Mesothelial cell of epicardium (in vitro differentiated cells): ENCODE measurements at regions not wholly inside any gene's neighbourhood (a gene's known extent, or its start where the extent isn't known, plus 50 kb on each side); places are given as distances from the start of the nearest gene placed in this dataset.

Source experiments
- DNase-seq, 2 experiments: peaks; one replicate each; pipeline ENCODE4 v3.0.0; 2021; ENCODE audit warnings: low spot score in 2 of 2; ENCODE audit not compliant: unreplicated experiment in 2 of 2
- H3K27ac Mint-ChIP-seq: 2 replicates; pipeline ENCODE4 v1.8.0; 2021; ENCODE audit warnings: mixed read lengths
- H3K27me3 Mint-ChIP-seq: 2 replicates; pipeline ENCODE4 v1.8.0; 2021; ENCODE audit warnings: low read depth, mixed read lengths
- H3K36me3 Mint-ChIP-seq: 2 replicates; pipeline ENCODE4 v1.8.0; 2021; ENCODE audit warnings: mixed read lengths
- H3K4me1 Mint-ChIP-seq: 2 replicates; pipeline ENCODE4 v1.8.0; 2021; ENCODE audit warnings: mixed read lengths
- H3K4me3 Mint-ChIP-seq: 2 replicates; pipeline ENCODE4 v1.8.0; 2021; ENCODE audit warnings: mild to moderate bottlenecking, moderate library complexity, mixed read lengths
- H3K9me3 Mint-ChIP-seq: 2 replicates; pipeline ENCODE4 v1.8.0; 2021; ENCODE audit warnings: mixed read lengths
- TF ChIP-seq, protein P1 (sequence below): fragments of 200-600 bp; sonication (generic); IDR thresholded peaks from one replicate; pipeline ENCODE4 v1.5.0; 2021; ENCODE audit warnings: antibody characterized with exemption; ENCODE audit not compliant: unreplicated experiment

DNA sequence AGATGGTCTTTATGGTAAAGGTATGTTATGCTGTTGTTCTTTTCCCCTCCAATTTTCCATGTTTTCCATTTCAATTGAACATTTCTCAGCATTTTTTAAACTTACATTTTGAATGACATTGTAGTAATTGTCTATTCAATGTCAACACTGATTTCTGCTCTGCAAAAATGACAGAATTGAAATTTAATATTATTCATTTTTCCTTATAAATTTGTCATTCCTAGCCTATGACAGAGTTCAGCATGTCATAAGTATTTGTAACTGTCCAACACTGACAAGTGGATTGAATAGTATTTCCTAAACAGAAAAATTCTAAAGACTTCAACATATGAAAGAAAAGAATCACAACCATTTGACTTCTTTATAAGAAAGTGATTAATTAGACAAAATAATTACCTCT is 1478.3 kb upstream of the CDH6 start:
- no peak for DNase-seq
- Mint-ChIP-seq H3K9me3 (no peaks in the 10 kb centered on the region), H3K4me3 (no peak overlapping the region), H3K4me1 (no peaks in the 10 kb centered on the region), H3K27ac (no peak overlapping the region), H3K27me3 (no peaks in the 10 kb centered on the region), H3K36me3 (no peaks in the 10 kb centered on the region)
- TF ChIP-seq, protein P1, sequence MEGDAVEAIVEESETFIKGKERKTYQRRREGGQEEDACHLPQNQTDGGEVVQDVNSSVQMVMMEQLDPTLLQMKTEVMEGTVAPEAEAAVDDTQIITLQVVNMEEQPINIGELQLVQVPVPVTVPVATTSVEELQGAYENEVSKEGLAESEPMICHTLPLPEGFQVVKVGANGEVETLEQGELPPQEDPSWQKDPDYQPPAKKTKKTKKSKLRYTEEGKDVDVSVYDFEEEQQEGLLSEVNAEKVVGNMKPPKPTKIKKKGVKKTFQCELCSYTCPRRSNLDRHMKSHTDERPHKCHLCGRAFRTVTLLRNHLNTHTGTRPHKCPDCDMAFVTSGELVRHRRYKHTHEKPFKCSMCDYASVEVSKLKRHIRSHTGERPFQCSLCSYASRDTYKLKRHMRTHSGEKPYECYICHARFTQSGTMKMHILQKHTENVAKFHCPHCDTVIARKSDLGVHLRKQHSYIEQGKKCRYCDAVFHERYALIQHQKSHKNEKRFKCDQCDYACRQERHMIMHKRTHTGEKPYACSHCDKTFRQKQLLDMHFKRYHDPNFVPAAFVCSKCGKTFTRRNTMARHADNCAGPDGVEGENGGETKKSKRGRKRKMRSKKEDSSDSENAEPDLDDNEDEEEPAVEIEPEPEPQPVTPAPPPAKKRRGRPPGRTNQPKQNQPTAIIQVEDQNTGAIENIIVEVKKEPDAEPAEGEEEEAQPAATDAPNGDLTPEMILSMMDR: no peak

DNA sequence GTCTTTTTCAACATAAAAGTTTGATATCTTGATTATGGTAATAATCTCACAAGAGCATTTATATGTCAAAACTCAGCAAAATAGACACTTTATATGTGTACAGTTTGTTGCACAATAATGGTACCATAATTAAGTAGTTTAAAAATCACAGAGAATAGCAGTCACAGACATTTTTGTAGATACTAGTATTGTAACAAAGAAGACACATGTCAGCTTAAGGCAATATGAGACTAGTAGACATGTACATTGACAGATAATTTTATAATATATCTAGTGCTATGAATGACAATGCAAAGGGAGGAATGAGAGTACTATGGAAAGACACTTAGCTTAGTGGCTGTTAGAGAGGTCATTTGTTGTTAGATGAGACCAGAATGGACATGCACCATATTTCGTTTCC is 1490.6 kb upstream of the CDH6 start:
- H3K36me3 Mint-ChIP-seq: no peaks in the 10 kb centered on the region
- H3K4me3 Mint-ChIP-seq: no peak overlapping the region
- TF ChIP-seq, protein P1: no peak
- no peaks in the 10 kb centered on the region for H3K27me3 Mint-ChIP-seq
- H3K9me3 Mint-ChIP-seq: peaks cover 7% of the 10 kb centered on the region
- no peaks in the 10 kb centered on the region for H3K4me1 Mint-ChIP-seq
- no peak for DNase-seq
- no peak overlapping the region for H3K27ac Mint-ChIP-seq

GRCh38 chr5:29701600-29701999 is 1491.9 kb upstream of the CDH6 start:
- Mint-ChIP-seq H3K27me3 (no peaks in the 10 kb centered on the region), H3K27ac (no peak overlapping the region), H3K9me3 (peaks cover 7% of the 10 kb centered on the region), H3K36me3 (no peaks in the 10 kb centered on the region), H3K4me1 (no peaks in the 10 kb centered on the region), H3K4me3 (no peak overlapping the region)
- no peak for DNase-seq
- TF ChIP-seq, protein P1: no peak

DNA sequence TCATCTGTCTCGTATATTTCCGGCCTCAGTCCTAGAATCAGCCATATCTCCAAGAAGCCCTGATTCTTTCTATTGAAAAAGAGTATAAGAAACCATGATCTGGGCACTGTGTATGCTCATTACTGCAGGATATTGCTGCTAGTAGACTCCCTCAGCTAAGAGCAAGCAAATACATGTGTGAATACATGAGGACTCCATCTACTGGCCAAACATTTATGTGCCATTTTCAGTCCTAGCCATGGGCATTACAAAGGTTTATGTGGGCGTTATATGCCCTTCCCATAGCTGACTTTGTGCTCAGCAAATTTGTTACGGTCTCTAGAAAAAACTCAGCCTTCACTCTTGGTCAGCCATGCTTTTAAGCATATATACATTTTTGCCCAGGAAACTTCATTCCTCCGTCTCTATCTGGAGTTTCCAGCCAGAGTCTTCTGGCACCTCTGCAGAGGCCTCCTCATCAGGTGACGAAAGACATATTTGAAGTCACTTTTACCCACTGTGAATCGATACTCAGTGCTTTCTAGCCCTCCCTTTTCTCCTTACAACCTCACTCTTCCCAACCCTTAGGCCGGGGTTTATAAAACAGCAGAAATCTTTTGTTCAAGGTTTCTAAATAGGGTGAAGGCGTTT is 1495.6 kb upstream of the CDH6 start:
- DNase-seq: no peak
- H3K4me3 Mint-ChIP-seq: no peak overlapping the region
- no peaks in the 10 kb centered on the region for H3K4me1 Mint-ChIP-seq
- H3K9me3 Mint-ChIP-seq: no peaks in the 10 kb centered on the region
- no peaks in the 10 kb centered on the region for H3K36me3 Mint-ChIP-seq
- no peaks in the 10 kb centered on the region for H3K27me3 Mint-ChIP-seq
- no peak overlapping the region for H3K27ac Mint-ChIP-seq
- TF ChIP-seq, protein P1: no peak

DNA sequence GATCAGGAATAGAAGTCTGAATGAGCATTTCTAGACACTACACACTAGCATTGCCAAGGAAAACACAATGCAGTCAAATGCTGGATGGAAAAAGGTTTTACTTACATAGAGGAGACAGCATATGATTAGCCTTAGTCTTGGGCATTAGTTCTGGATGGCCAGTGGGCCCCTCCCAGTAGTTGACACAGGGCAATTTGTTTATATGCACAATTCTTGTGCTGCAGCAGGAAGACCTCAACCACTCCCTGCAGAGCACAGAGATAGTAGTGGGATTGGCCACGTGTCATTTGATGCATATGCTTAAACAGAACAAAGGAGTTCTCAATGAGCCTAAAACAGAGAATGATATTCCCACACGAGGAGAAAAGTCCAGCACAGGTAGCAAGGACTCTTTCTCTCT is 1496.2 kb upstream of the CDH6 start:
- Mint-ChIP-seq H3K9me3 (no peaks in the 10 kb centered on the region), H3K27me3 (no peaks in the 10 kb centered on the region), H3K4me1 (no peaks in the 10 kb centered on the region), H3K27ac (no peak overlapping the region), H3K4me3 (no peak overlapping the region), H3K36me3 (no peaks in the 10 kb centered on the region)
- DNase-seq: no peak
- TF ChIP-seq, protein P1: no peak

DNA sequence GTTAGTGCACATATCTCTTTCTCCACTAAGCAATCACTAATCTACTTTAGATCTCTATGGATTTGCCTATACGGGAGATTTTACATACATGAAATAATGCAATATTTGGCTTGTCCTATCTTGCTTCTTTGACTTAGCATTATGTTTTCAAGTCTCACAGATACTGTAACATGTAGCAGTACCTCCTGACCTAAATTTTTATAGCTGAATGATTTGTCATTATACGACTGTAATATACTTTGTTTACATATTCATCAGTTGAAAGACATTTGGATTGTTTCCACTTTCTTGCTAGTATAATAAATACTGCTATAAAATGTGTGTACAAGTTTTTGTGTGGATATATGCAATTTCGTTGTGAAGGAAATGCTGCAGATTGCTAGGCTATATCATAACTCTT is 1520.8 kb upstream of the CDH6 start:
- Mint-ChIP-seq H3K9me3 (peaks cover 24% of the 10 kb centered on the region), H3K36me3 (no peaks in the 10 kb centered on the region), H3K27ac (no peak overlapping the region), H3K27me3 (no peaks in the 10 kb centered on the region), H3K4me1 (no peaks in the 10 kb centered on the region), H3K4me3 (no peak overlapping the region)
- TF ChIP-seq, protein P1: no peak
- no peak for DNase-seq
